GM12872 (cell line): ENCODE measurements at regions not wholly inside any gene's neighbourhood (a gene's known extent, or its start where the extent isn't known, plus 50 kb on each side); places are given as distances from the start of the nearest gene placed in this dataset.

ENCODE experiments used
- CTCF ChIP-seq: IDR thresholded peaks from 3 replicates; pipeline ENCODE4 v1.5.1; 2011; ENCODE audit warnings: low read depth, mild to moderate bottlenecking, low read length, moderate library complexity; ENCODE audit not compliant: insufficient read depth

GRCh38 chr7:155181768-155182167 is 111.6 kb downstream of the HTR5A start:
- no peak for TF ChIP-seq CTCF

GRCh38 chr7:155182406-155182970 is 112.4 kb downstream of the HTR5A start:
- no peak for TF ChIP-seq CTCF

- no peak for TF ChIP-seq CTCF
These were observed 113.5 kb downstream of the HTR5A start for GRCh38 chr7:155183655-155184054.

GRCh38 chr7:155184923-155185322 is 112.8 kb upstream of the INSIG1 start:
- TF ChIP-seq CTCF: no peak

GRCh38 chr7:155187061-155187785 is 110.5 kb upstream of the INSIG1 start:
- TF ChIP-seq CTCF: no peak

GRCh38 chr7:155188357-155188756 is 109.3 kb upstream of the INSIG1 start:
- TF ChIP-seq CTCF: no peak

- TF ChIP-seq CTCF: no peak
These were observed 108.7 kb upstream of the INSIG1 start for GRCh38 chr7:155188821-155189581.
